ENCODE measurements at regions not wholly inside any gene's neighbourhood (a gene's known extent, or its start where the extent isn't known, plus 50 kb on each side); places are given as distances from the start of the nearest gene placed in this dataset.

DNA sequence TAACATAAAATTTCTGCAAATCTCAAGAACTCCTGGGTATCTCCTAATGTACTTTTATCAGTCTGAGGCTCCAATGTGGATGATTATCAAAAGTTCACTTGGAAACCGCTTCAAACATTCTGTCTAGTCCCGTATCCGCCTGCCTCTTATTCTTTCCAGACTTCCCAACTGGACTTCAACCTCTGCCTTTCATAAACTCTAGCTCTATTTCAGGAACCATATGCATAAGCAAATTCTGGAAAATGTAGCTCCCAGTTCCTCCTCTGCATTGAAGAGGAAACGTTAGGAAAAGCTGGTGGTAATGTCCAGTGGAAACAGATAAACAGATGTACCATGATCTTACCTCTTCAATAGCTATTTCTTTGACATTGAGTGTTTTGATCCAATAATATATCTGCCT, 285.0 kb downstream of the KCNJ2 start:
- no peak for TF ChIP-seq POLR2A (IDR thresholded peaks at IDR 0.05)
- TF ChIP-seq POLR2AphosphoS5 (IDR thresholded peaks at IDR 0.05; ENCODE audit: insufficient read depth in 1 of 2, low read depth in 1 of 2): no peak

All from vagina (tissue), 2 donors.